T47D (cell line): ENCODE measurements at regions not wholly inside any gene's neighbourhood (a gene's known extent, or its start where the extent isn't known, plus 50 kb on each side); places are given as distances from the start of the nearest gene placed in this dataset.

Experiments
- DNase-seq, 2 experiments: peaks; one replicate each; pipeline versions ENCODE4 v3.0.0 to v3.0.0-alpha.2; 2011 to 2012; ENCODE audit warnings: low read depth in 1 of 2, low spot score in 1 of 2
- JUND ChIP-seq: IDR thresholded peaks from 2 replicates; pipeline ENCODE4 v1.6.1; 2012; ENCODE audit warnings: low read depth
- in situ Hi-C: cut with HindIII; loops from 2 replicates; pipeline ENCODE4 v1.10.0; 2016; ENCODE audit warnings: low sequenced_read_pairs, low pct_unique_long_range_greater_than_20kb

GRCh38 chr15:25060472-25060803 is 105.7 kb downstream of the SNRPN start:
- DNase-seq: no peak
- in situ Hi-C loops: no loop called here

GRCh38 chr15:25060996-25061620 is 106.3 kb downstream of the SNRPN start:
- DNase-seq: no peak
- TF ChIP-seq JUND: no peak
- in situ Hi-C loops: no loop called here

More at GRCh38 chr15:25060472-25060803, 105.7 kb downstream of the SNRPN start:
- TF ChIP-seq JUND: no peak

GRCh38 chr15:25061808-25062550 is 107.2 kb downstream of the SNRPN start:
- no peak for DNase-seq
- no peak for TF ChIP-seq JUND
- in situ Hi-C loops: no loop called here

GRCh38 chr15:25062551-25063430 is 108.0 kb downstream of the SNRPN start:
- in situ Hi-C loops: no loop called here
- TF ChIP-seq JUND: no peak
- DNase-seq: no peak

GRCh38 chr15:25065286-25065685 is 110.5 kb downstream of the SNRPN start:
- DNase-seq: no peak
- in situ Hi-C loops: no loop called here
- TF ChIP-seq JUND: no peak

GRCh38 chr15:25065876-25066275 is 111.1 kb downstream of the SNRPN start:
- no peak for DNase-seq
- in situ Hi-C loops: no loop called here
- no peak for TF ChIP-seq JUND

GRCh38 chr15:25066708-25067107 is 111.9 kb downstream of the SNRPN start:
- no peak for DNase-seq
- in situ Hi-C loops: no loop called here
- TF ChIP-seq JUND: no peak

GRCh38 chr15:25067725-25068309 is 113.0 kb downstream of the SNRPN start:
- DNase-seq: no peak
- no peak for TF ChIP-seq JUND
- in situ Hi-C loops: no loop called here

- TF ChIP-seq JUND: no peak
- in situ Hi-C loops: no loop called here
- no peak for DNase-seq
Observed at GRCh38 chr15:25068696-25069095, 113.9 kb downstream of the SNRPN start.

GRCh38 chr15:25070353-25070963 is 115.7 kb downstream of the SNRPN start:
- in situ Hi-C loops: no loop called here
- no peak for DNase-seq
- TF ChIP-seq JUND: no peak

GRCh38 chr15:25072857-25073476 is 118.2 kb downstream of the SNRPN start:
- in situ Hi-C loops: no loop called here
- TF ChIP-seq JUND: no peak
- no peak for DNase-seq

- no peak for DNase-seq
- no peak for TF ChIP-seq JUND
- in situ Hi-C loops: no loop called here
Observed at GRCh38 chr15:25087137-25087536, 132.3 kb downstream of the SNRPN start.
